ENCODE measurements at regions not wholly inside any gene's neighbourhood (a gene's known extent, or its start where the extent isn't known, plus 50 kb on each side); places are given as distances from the start of the nearest gene placed in this dataset.

DNA sequence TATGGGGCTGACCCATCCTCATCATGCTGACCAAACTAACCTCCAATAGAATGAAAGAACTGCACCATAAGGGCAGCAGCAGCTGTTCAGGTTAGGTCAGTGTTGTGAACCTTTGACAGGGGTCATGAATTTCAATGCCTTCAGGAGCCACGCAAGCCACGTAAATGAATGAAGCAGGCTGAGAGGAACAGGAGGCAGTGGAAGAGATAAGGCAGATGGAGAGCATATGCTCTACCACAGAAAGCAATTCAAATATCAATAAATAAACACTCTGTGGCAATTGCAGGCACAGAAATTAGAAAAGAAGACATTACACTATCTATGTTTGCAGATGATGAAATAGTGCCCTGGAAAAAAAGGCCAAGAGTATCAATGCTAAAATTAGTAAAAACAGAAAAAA lies 56.3 kb downstream of the SCG2 start:
- TF ChIP-seq POLR2A (IDR thresholded peaks at IDR 0.05), result no peak
- TF ChIP-seq, protein P1, sequence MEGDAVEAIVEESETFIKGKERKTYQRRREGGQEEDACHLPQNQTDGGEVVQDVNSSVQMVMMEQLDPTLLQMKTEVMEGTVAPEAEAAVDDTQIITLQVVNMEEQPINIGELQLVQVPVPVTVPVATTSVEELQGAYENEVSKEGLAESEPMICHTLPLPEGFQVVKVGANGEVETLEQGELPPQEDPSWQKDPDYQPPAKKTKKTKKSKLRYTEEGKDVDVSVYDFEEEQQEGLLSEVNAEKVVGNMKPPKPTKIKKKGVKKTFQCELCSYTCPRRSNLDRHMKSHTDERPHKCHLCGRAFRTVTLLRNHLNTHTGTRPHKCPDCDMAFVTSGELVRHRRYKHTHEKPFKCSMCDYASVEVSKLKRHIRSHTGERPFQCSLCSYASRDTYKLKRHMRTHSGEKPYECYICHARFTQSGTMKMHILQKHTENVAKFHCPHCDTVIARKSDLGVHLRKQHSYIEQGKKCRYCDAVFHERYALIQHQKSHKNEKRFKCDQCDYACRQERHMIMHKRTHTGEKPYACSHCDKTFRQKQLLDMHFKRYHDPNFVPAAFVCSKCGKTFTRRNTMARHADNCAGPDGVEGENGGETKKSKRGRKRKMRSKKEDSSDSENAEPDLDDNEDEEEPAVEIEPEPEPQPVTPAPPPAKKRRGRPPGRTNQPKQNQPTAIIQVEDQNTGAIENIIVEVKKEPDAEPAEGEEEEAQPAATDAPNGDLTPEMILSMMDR (IDR thresholded peaks at IDR 0.05), result no peak
